ENCODE measurements at regions not wholly inside any gene's neighbourhood (a gene's known extent, or its start where the extent isn't known, plus 50 kb on each side); places are given as distances from the start of the nearest gene placed in this dataset.

- no peaks in the 10 kb centered on the region for H4K20me1 ChIP-seq (ENCODE audit: insufficient read depth, low read length)
- Mint-ChIP-seq H3K27me3 (ENCODE audit: low read depth, unreplicated experiment) (no peaks in the 10 kb centered on the region), H3K4me1 (ENCODE audit: low read depth, unreplicated experiment) (no peaks in the 10 kb centered on the region), H3K9me3 (ENCODE audit: unreplicated experiment) (peaks cover 2% of the 10 kb centered on the region), H3K36me3 (ENCODE audit: low read depth, unreplicated experiment) (no peaks in the 10 kb centered on the region), H3K4me3 (ENCODE audit: unreplicated experiment) (no peak overlapping the region), H3K27ac (ENCODE audit: unreplicated experiment) (no peak overlapping the region)
- no peak overlapping the region for H3K4me2 ChIP-seq (ENCODE audit: low read length)
- no peaks in the 10 kb centered on the region for H3K4me1 ChIP-seq (ENCODE audit: insufficient read depth, low read length)
- no peak overlapping the region for H2AFZ ChIP-seq (ENCODE audit: low read depth, low read length)
- no peaks in the 10 kb centered on the region for H3K27me3 ChIP-seq (ENCODE audit: insufficient read depth, low read length)
- no peaks in the 10 kb centered on the region for H3K36me3 ChIP-seq (ENCODE audit: insufficient read depth, low read length)
- FAIRE-seq (no peak), DNase-seq (ENCODE audit: low read depth) (no peak)
- H3K9ac ChIP-seq (ENCODE audit: low read length) = no peak overlapping the region
- no peak overlapping the region for H3K27ac ChIP-seq (ENCODE audit: low read depth, low read length)
- H3K79me2 ChIP-seq (ENCODE audit: insufficient read depth, low read length) = no peaks in the 10 kb centered on the region
- H3K4me3 ChIP-seq (ENCODE audit: insufficient read depth, low read depth, low read length) = no peak overlapping the region
- TF ChIP-seq CTCF (IDR thresholded peaks at IDR 0.05; ENCODE audit: insufficient read depth, low read depth, low read length) (no peak), EZH2 (IDR thresholded peaks at IDR 0.05; ENCODE audit: insufficient read depth, low read length) (no peak)
- no peaks in the 10 kb centered on the region for H3K9me3 ChIP-seq (ENCODE audit: insufficient read depth, low read depth, low read length)
These were observed 230.8 kb upstream of the RND3 start for GRCh38 chr2:150718280-150718679.

- H3K27ac ChIP-seq (ENCODE audit: low read depth, low read length) = no peak overlapping the region
- no peak overlapping the region for H3K4me3 ChIP-seq (ENCODE audit: insufficient read depth, low read depth, low read length)
- no peaks in the 10 kb centered on the region for H3K79me2 ChIP-seq (ENCODE audit: insufficient read depth, low read length)
- no peak for FAIRE-seq
- Mint-ChIP-seq H3K4me1 (ENCODE audit: low read depth, unreplicated experiment) (no peaks in the 10 kb centered on the region), H3K9me3 (ENCODE audit: unreplicated experiment) (peaks cover 2% of the 10 kb centered on the region), H3K27ac (ENCODE audit: unreplicated experiment) (no peak overlapping the region), H3K27me3 (ENCODE audit: low read depth, unreplicated experiment) (peaks cover 4% of the 10 kb centered on the region), H3K36me3 (ENCODE audit: low read depth, unreplicated experiment) (no peaks in the 10 kb centered on the region), H3K4me3 (ENCODE audit: unreplicated experiment) (no peak overlapping the region)
- H2AFZ ChIP-seq (ENCODE audit: low read depth, low read length) = no peak overlapping the region
- no peaks in the 10 kb centered on the region for H3K27me3 ChIP-seq (ENCODE audit: insufficient read depth, low read length)
- H4K20me1 ChIP-seq (ENCODE audit: insufficient read depth, low read length) = no peaks in the 10 kb centered on the region
- TF ChIP-seq EZH2 (IDR thresholded peaks at IDR 0.05; ENCODE audit: insufficient read depth, low read length) (no peak), CTCF (IDR thresholded peaks at IDR 0.05; ENCODE audit: insufficient read depth, low read depth, low read length) (no peak)
- H3K36me3 ChIP-seq (ENCODE audit: insufficient read depth, low read length) = no peaks in the 10 kb centered on the region
- peak; percentile 3 for DNase-seq (ENCODE audit: low read depth)
- H3K4me2 ChIP-seq (ENCODE audit: low read length) = no peak overlapping the region
- no peaks in the 10 kb centered on the region for H3K9me3 ChIP-seq (ENCODE audit: insufficient read depth, low read depth, low read length)
- H3K9ac ChIP-seq (ENCODE audit: low read length) = no peak overlapping the region
- no peaks in the 10 kb centered on the region for H3K4me1 ChIP-seq (ENCODE audit: insufficient read depth, low read length)
These were observed 228.7 kb upstream of the RND3 start for GRCh38 chr2:150716186-150716585.

- TF ChIP-seq EZH2 (IDR thresholded peaks at IDR 0.05; ENCODE audit: insufficient read depth, low read length) = no peak
- TF ChIP-seq CTCF (IDR thresholded peaks at IDR 0.05; ENCODE audit: insufficient read depth, low read depth, low read length) = no peak
- Mint-ChIP-seq H3K4me1 (ENCODE audit: low read depth, unreplicated experiment) (no peaks in the 10 kb centered on the region), H3K27ac (ENCODE audit: unreplicated experiment) (no peak overlapping the region), H3K9me3 (ENCODE audit: unreplicated experiment) (peaks cover 2% of the 10 kb centered on the region), H3K4me3 (ENCODE audit: unreplicated experiment) (no peak overlapping the region), H3K27me3 (ENCODE audit: low read depth, unreplicated experiment) (peaks cover 4% of the 10 kb centered on the region), H3K36me3 (ENCODE audit: low read depth, unreplicated experiment) (no peaks in the 10 kb centered on the region)
- DNase-seq (ENCODE audit: low read depth) = no peak
- Histone ChIP-seq H3K4me1 (ENCODE audit: insufficient read depth, low read length) (no peaks in the 10 kb centered on the region), H3K36me3 (ENCODE audit: insufficient read depth, low read length) (no peaks in the 10 kb centered on the region), H3K79me2 (ENCODE audit: insufficient read depth, low read length) (no peaks in the 10 kb centered on the region), H2AFZ (ENCODE audit: low read depth, low read length) (no peak overlapping the region), H3K27me3 (ENCODE audit: insufficient read depth, low read length) (no peaks in the 10 kb centered on the region), H3K4me3 (ENCODE audit: insufficient read depth, low read depth, low read length) (no peak overlapping the region), H4K20me1 (ENCODE audit: insufficient read depth, low read length) (no peaks in the 10 kb centered on the region), H3K9ac (ENCODE audit: low read length) (no peak overlapping the region), H3K4me2 (ENCODE audit: low read length) (no peak overlapping the region), H3K9me3 (ENCODE audit: insufficient read depth, low read depth, low read length) (no peaks in the 10 kb centered on the region), H3K27ac (ENCODE audit: low read depth, low read length) (no peak overlapping the region)
- FAIRE-seq = no peak
These were observed 228.0 kb upstream of the RND3 start for GRCh38 chr2:150715501-150715900.

All from astrocyte (in vitro differentiated cells and primary cell).